HCT116 (cell line): ENCODE measurements at regions not wholly inside any gene's neighbourhood (a gene's known extent, or its start where the extent isn't known, plus 50 kb on each side); places are given as distances from the start of the nearest gene placed in this dataset.

Source experiments
- ATAC-seq: fragments of 200-7000 bp; cut with Tn5 transposase; 2 replicates; pipeline ENCODE4 v1.9.1; 2020; ENCODE audit warnings: mild to moderate bottlenecking, moderate library complexity
- BruUV-seq: library from RNA; stranded (reverse); fragments of 400-500 nt; replicated peaks from 2 replicates; lab custom pipeline; 2021; lab: Mats Ljungman, UMichigan
- CTCF ChIA-PET: fragments of 300-600 bp; sonication (Branson Sonifier 250); formaldehyde crosslinking; loops from one replicate; lab custom pipeline; 2021; ENCODE audit warnings: antibody characterized with exemption; lab: Charles Lee
- POLR2A ChIA-PET: fragments of 300-600, 350-600 bp; sonication (Branson Sonifier 250); formaldehyde crosslinking; loops from one replicate; lab custom pipeline; 2021; ENCODE audit warnings: antibody characterized with exemption; lab: Charles Lee
- RAD21 ChIA-PET, 2 experiments: fragments of 300-600 bp; sonication (Branson Sonifier 250); formaldehyde crosslinking; loops; one replicate each; lab custom pipeline; 2023; ENCODE audit warnings: low total read pairs in 2 of 2; ENCODE audit not compliant: uncharacterized antibody in 2 of 2, unreplicated experiment in 2 of 2, low non-redundant PET in 1 of 2; lab: Charles Lee
- DNase-seq: peaks from one replicate; pipeline ENCODE4 v3.0.0-alpha.2; 2010; ENCODE audit warnings: low read depth, low spot score
- H2AFZ ChIP-seq: fragments of 200-600 bp; shearing (Covaris generic), sonication (generic); 2 replicates; pipeline ENCODE4 v1.6.1; 2017; ENCODE audit warnings: low read depth, mixed run types, mixed read lengths, antibody characterized with exemption, low read length; ENCODE audit not compliant: poor library complexity, severe bottlenecking
- H3K27ac ChIP-seq: 2 replicates; pipeline ENCODE4 v1.5.1; 2012; ENCODE audit warnings: low read depth, low read length
- H3K27me3 ChIP-seq: fragments of 200-600 bp; sonication (generic); 2 replicates; pipeline ENCODE4 v1.6.1; 2016; ENCODE audit warnings: mixed run types, low read length, mixed read lengths; ENCODE audit not compliant: insufficient read depth
- H3K36me3 ChIP-seq, 2 experiments: fragments of 200-500 bp in 1 of 2; fragments of 200-600 bp in 1 of 2; sonication (Bioruptor generic) in 1 of 2; sonication (generic) in 1 of 2; 2 replicates each; pipeline versions ENCODE4 v1.5.1 to v1.6.1; 2014 to 2016; ENCODE audit warnings: low read length in 2 of 2, inconsistent platforms in 1 of 2, mixed read lengths in 1 of 2, mixed run types in 1 of 2; ENCODE audit not compliant: insufficient read depth in 2 of 2, control insufficient read depth in 1 of 2
- H3K4me1 ChIP-seq, 2 experiments: fragments of 200-600 bp in 1 of 2; sonication (generic) in 1 of 2; 2 replicates each; pipeline versions ENCODE4 v1.5.1 to v1.6.1; 2012 to 2017; ENCODE audit warnings: low read length in 2 of 2, inconsistent platforms in 1 of 2, mild to moderate bottlenecking in 1 of 2, mixed read lengths in 1 of 2, mixed run types in 1 of 2, moderate library complexity in 1 of 2; ENCODE audit not compliant: insufficient read depth in 2 of 2, control insufficient read depth in 1 of 2
- H3K4me2 ChIP-seq: fragments of 200-600 bp; sonication (generic); 2 replicates; pipeline ENCODE4 v1.6.1; 2017; ENCODE audit warnings: mixed run types, low read length, mixed read lengths
- H3K4me3 ChIP-seq, 2 experiments: fragments of 200-600 bp in 1 of 2; sonication (generic) in 1 of 2; replicated peaks in 1 of 2; 2 replicates each; pipeline ENCODE4 v1.5.1; 2011 to 2016; ENCODE audit warnings: low read length in 2 of 2, control low read depth in 1 of 2, low read depth in 1 of 2, mild to moderate bottlenecking in 1 of 2, mixed read lengths in 1 of 2, mixed run types in 1 of 2
- H3K79me2 ChIP-seq: fragments of 200-600 bp; sonication (generic); 2 replicates; pipeline ENCODE4 v1.6.1; 2017; ENCODE audit warnings: mild to moderate bottlenecking, mixed run types, low read length, moderate library complexity, mixed read lengths; ENCODE audit not compliant: insufficient read depth
- H3K9ac ChIP-seq: fragments of 200-600 bp; sonication (generic); 2 replicates; pipeline ENCODE4 v1.6.1; 2016; ENCODE audit warnings: low read length, mixed read lengths
- H3K9me2 ChIP-seq: fragments of 200-600 bp; sonication (generic), shearing (Covaris generic); 2 replicates; pipeline ENCODE4 v1.6.1; 2017; ENCODE audit warnings: mixed run types, mild to moderate bottlenecking, moderate library complexity; ENCODE audit not compliant: insufficient read depth
- H3K9me3 ChIP-seq, 2 experiments: fragments of 200-500 bp in 1 of 2; fragments of 200-600 bp in 1 of 2; sonication (Bioruptor generic) in 1 of 2; sonication (generic) in 1 of 2; 2 replicates each; pipeline ENCODE4 v1.6.1; 2014 to 2017; ENCODE audit warnings: low read length in 2 of 2, mixed read lengths in 2 of 2, inconsistent platforms in 1 of 2, low read depth in 1 of 2, mild to moderate bottlenecking in 1 of 2, mixed run types in 1 of 2, moderate library complexity in 1 of 2; ENCODE audit not compliant: control insufficient read depth in 1 of 2, insufficient read depth in 1 of 2
- H4K20me1 ChIP-seq: fragments of 200-600 bp; sonication (generic), shearing (Covaris generic); 2 replicates; pipeline ENCODE4 v1.6.1; 2017; ENCODE audit warnings: mixed run types, mild to moderate bottlenecking, moderate library complexity; ENCODE audit not compliant: insufficient read depth
- CEBPB ChIP-seq: IDR thresholded peaks from 2 replicates; pipeline ENCODE4 v1.6.1; 2012; ENCODE audit warnings: low read depth
- EGR1 ChIP-seq: IDR thresholded peaks from 2 replicates; pipeline ENCODE4 v1.6.1; 2012; ENCODE audit warnings: low read depth
- ELF1 ChIP-seq: IDR thresholded peaks from 2 replicates; pipeline ENCODE4 v1.6.1; 2012; ENCODE audit warnings: low read depth, borderline replicate concordance
- EZH2 ChIP-seq: fragments of 200-600 bp; sonication (generic); IDR thresholded peaks from 2 replicates; pipeline ENCODE4 v1.6.1; 2017; ENCODE audit warnings: antibody characterized with exemption, mixed run types
- EZH2phosphoT487 ChIP-seq: fragments of 200-600 bp; IDR thresholded peaks from 2 replicates; pipeline ENCODE4 v1.6.1; 2018; ENCODE audit warnings: antibody characterized with exemption, borderline replicate concordance
- FOSL1 ChIP-seq: IDR thresholded peaks from 2 replicates; pipeline ENCODE4 v1.6.1; 2012; ENCODE audit warnings: low read depth
- JUND ChIP-seq: IDR thresholded peaks from 2 replicates; pipeline ENCODE4 v1.6.1; 2012
- POLR2A ChIP-seq: IDR thresholded peaks from 2 replicates; pipeline ENCODE4 v1.7.0; 2011; ENCODE audit warnings: borderline replicate concordance; ENCODE audit not compliant: insufficient read depth, insufficient read length; ENCODE audit errors: extremely low read depth
- POLR2AphosphoS5 ChIP-seq: IDR thresholded peaks from 2 replicates; pipeline ENCODE4 v1.6.1; 2011; ENCODE audit warnings: mild to moderate bottlenecking, low read depth, low read length, moderate library complexity
- RAD21 ChIP-seq: IDR thresholded peaks from 2 replicates; pipeline ENCODE4 v1.6.1; 2012; ENCODE audit warnings: low read depth, mild to moderate bottlenecking
- SIN3A ChIP-seq: IDR thresholded peaks from 2 replicates; pipeline ENCODE4 v1.6.1; 2012; ENCODE audit warnings: low read depth
- SP1 ChIP-seq: IDR thresholded peaks from 2 replicates; pipeline ENCODE4 v1.6.1; 2012; ENCODE audit warnings: low read depth
- SRF ChIP-seq: IDR thresholded peaks from 2 replicates; pipeline ENCODE4 v1.6.1; 2012; ENCODE audit warnings: low read depth
- ZFX ChIP-seq: fragments of 450-650 bp; IDR thresholded peaks from 2 replicates; pipeline ENCODE4 v1.6.1; 2017
- ZNF274 ChIP-seq: fragments of 200-500 bp; sonication (Bioruptor generic); IDR thresholded peaks from 2 replicates; pipeline ENCODE4 v1.6.1; 2014; ENCODE audit warnings: mild to moderate bottlenecking, low read depth, low read length, inconsistent platforms
- intact Hi-C: fragments of 100-400 bp; cut with micrococcal nuclease; formaldehyde crosslinking; loops from 2 replicates; pipeline ENCODE4 v1.10.0; 2022
- TF ChIP-seq, protein P1 (sequence below): IDR thresholded peaks from 2 replicates; pipeline ENCODE4 v1.6.1; 2012; ENCODE audit warnings: low read depth
- TF ChIP-seq, protein P2 (sequence below), 3 experiments: fragments of 200-600 bp in 1 of 3; sonication (generic) in 1 of 3; IDR thresholded peaks in 2 of 3; conservative IDR thresholded peaks in 1 of 3; 2 replicates each; pipeline ENCODE4 v1.5.1; 2012 to 2017; ENCODE audit warnings: low read depth in 2 of 3, low read length in 2 of 3, antibody characterized with exemption in 1 of 3, borderline replicate concordance in 1 of 3, control low read depth in 1 of 3, mild to moderate bottlenecking in 1 of 3, mixed read lengths in 1 of 3, mixed run types in 1 of 3, moderate library complexity in 1 of 3; ENCODE audit not compliant: insufficient read depth in 1 of 3
- TF ChIP-seq, protein P3 (sequence below): IDR thresholded peaks from 2 replicates; pipeline ENCODE4 v1.6.1; 2011; ENCODE audit warnings: mild to moderate bottlenecking, low read length, moderate library complexity; ENCODE audit not compliant: insufficient replicate concordance; ENCODE audit errors: extremely low read depth
- TF ChIP-seq, protein P4 (sequence below): IDR thresholded peaks from 2 replicates; pipeline ENCODE4 v1.6.1; 2012

DNA sequence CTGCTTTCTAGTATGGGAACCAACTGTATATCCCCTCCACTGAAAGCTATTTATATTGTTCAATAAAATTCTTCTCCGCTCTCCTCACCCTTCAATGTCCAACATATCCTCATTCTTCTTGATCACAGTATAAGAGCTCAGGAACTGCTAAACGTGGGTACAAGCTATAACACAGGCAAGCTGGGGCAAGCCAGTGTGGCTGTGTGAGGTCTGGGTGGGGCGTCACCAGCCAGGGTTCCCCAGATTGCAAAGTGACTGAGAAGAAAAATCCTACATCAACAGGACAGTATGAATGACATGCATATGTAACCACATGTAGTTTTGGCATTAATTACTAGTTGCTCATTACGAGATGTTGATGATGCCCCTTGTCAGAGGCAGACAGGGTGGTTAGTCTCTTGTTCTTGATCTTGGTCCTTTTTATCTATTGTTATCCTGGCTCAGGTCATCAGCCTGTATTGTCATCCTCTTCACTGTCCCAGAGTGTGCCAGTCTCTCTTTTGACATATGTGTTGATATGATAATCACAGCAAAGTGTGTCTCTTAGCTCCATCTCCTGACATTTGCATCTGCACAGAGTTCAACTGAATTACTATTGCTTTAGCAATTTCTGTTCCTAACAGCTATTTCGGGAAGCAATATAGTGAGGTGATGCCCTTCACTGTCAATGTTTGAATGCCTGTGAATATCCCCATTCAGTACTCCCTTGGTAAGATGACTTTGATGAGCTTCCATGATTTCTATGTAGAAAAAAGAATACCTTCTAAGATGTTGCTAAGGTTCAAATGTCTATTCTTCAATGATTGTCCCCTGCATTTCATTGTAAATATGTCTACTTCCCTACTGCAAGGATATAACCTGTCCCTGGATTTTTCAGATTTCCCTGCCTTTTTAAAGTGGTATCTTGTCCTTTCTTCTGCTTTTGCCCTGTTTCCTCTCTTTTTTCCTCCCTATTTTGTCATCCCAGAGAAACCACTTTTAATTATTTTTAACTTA is 140.3 kb downstream of the MAT2B start:
- no peak overlapping the region for H3K9ac ChIP-seq
- no peaks in the 10 kb centered on the region for H3K27me3 ChIP-seq
- no peak overlapping the region for H3K4me3 ChIP-seq
- no peak overlapping the region for H3K27ac ChIP-seq
- RAD21 ChIA-PET: no interaction called here
- H3K9me3 ChIP-seq: no peaks in the 10 kb centered on the region
- H2AFZ ChIP-seq: no peak overlapping the region
- no TSS peak for BruUV-seq
- DNase-seq (no peak), ATAC-seq (no peak)
- no peak overlapping the region for H3K4me2 ChIP-seq
- POLR2A ChIA-PET: no interaction called here
- no peak for TF ChIP-seq ZNF274
- TF ChIP-seq ELF1: no peak
- no peak for TF ChIP-seq POLR2A
- no peak for TF ChIP-seq POLR2AphosphoS5
- TF ChIP-seq SIN3A: no peak
- no peak for TF ChIP-seq SP1
- TF ChIP-seq, protein P1, sequence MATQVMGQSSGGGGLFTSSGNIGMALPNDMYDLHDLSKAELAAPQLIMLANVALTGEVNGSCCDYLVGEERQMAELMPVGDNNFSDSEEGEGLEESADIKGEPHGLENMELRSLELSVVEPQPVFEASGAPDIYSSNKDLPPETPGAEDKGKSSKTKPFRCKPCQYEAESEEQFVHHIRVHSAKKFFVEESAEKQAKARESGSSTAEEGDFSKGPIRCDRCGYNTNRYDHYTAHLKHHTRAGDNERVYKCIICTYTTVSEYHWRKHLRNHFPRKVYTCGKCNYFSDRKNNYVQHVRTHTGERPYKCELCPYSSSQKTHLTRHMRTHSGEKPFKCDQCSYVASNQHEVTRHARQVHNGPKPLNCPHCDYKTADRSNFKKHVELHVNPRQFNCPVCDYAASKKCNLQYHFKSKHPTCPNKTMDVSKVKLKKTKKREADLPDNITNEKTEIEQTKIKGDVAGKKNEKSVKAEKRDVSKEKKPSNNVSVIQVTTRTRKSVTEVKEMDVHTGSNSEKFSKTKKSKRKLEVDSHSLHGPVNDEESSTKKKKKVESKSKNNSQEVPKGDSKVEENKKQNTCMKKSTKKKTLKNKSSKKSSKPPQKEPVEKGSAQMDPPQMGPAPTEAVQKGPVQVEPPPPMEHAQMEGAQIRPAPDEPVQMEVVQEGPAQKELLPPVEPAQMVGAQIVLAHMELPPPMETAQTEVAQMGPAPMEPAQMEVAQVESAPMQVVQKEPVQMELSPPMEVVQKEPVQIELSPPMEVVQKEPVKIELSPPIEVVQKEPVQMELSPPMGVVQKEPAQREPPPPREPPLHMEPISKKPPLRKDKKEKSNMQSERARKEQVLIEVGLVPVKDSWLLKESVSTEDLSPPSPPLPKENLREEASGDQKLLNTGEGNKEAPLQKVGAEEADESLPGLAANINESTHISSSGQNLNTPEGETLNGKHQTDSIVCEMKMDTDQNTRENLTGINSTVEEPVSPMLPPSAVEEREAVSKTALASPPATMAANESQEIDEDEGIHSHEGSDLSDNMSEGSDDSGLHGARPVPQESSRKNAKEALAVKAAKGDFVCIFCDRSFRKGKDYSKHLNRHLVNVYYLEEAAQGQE: no peak
- TF ChIP-seq, protein P2, sequence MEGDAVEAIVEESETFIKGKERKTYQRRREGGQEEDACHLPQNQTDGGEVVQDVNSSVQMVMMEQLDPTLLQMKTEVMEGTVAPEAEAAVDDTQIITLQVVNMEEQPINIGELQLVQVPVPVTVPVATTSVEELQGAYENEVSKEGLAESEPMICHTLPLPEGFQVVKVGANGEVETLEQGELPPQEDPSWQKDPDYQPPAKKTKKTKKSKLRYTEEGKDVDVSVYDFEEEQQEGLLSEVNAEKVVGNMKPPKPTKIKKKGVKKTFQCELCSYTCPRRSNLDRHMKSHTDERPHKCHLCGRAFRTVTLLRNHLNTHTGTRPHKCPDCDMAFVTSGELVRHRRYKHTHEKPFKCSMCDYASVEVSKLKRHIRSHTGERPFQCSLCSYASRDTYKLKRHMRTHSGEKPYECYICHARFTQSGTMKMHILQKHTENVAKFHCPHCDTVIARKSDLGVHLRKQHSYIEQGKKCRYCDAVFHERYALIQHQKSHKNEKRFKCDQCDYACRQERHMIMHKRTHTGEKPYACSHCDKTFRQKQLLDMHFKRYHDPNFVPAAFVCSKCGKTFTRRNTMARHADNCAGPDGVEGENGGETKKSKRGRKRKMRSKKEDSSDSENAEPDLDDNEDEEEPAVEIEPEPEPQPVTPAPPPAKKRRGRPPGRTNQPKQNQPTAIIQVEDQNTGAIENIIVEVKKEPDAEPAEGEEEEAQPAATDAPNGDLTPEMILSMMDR (IDR thresholded peaks at IDR 0.05 in 2 of 3, conservative IDR thresholded peaks at IDR 0.05 in 1 of 3; ENCODE audit: borderline replicate concordance in 1 of 3, insufficient read depth in 1 of 3, low read depth in 2 of 3, low read length in 2 of 3): no peak
- no peak for TF ChIP-seq EGR1
- TF ChIP-seq EZH2phosphoT487: no peak
- no peak for TF ChIP-seq FOSL1
- TF ChIP-seq RAD21: no peak
- no peak for TF ChIP-seq ZFX
- TF ChIP-seq SRF: no peak
- no peak for TF ChIP-seq JUND
- TF ChIP-seq, protein P3, sequence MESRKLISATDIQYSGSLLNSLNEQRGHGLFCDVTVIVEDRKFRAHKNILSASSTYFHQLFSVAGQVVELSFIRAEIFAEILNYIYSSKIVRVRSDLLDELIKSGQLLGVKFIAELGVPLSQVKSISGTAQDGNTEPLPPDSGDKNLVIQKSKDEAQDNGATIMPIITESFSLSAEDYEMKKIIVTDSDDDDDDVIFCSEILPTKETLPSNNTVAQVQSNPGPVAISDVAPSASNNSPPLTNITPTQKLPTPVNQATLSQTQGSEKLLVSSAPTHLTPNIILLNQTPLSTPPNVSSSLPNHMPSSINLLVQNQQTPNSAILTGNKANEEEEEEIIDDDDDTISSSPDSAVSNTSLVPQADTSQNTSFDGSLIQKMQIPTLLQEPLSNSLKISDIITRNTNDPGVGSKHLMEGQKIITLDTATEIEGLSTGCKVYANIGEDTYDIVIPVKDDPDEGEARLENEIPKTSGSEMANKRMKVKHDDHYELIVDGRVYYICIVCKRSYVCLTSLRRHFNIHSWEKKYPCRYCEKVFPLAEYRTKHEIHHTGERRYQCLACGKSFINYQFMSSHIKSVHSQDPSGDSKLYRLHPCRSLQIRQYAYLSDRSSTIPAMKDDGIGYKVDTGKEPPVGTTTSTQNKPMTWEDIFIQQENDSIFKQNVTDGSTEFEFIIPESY: no peak
- TF ChIP-seq, protein P4, sequence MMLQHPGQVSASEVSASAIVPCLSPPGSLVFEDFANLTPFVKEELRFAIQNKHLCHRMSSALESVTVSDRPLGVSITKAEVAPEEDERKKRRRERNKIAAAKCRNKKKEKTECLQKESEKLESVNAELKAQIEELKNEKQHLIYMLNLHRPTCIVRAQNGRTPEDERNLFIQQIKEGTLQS: no peak
- TF ChIP-seq CEBPB: no peak
- no peak for TF ChIP-seq EZH2
- H4K20me1 ChIP-seq: no peaks in the 10 kb centered on the region
- no peaks in the 10 kb centered on the region for H3K9me2 ChIP-seq
- no peaks in the 10 kb centered on the region for H3K36me3 ChIP-seq
- intact Hi-C loops: no loop called here
- H3K79me2 ChIP-seq: no peaks in the 10 kb centered on the region
- peaks cover 0 to 12% of the 10 kb centered on the region in 2 experiments; a peak in 2 of 4 replicates for H3K4me1 ChIP-seq
- CTCF ChIA-PET: no interaction called here
